ENCODE measurements at regions not wholly inside any gene's neighbourhood (a gene's known extent, or its start where the extent isn't known, plus 50 kb on each side); places are given as distances from the start of the nearest gene placed in this dataset.
A peak's percentile ranks its signal among the peaks of the same experiment; 100 is the strongest.

DNA sequence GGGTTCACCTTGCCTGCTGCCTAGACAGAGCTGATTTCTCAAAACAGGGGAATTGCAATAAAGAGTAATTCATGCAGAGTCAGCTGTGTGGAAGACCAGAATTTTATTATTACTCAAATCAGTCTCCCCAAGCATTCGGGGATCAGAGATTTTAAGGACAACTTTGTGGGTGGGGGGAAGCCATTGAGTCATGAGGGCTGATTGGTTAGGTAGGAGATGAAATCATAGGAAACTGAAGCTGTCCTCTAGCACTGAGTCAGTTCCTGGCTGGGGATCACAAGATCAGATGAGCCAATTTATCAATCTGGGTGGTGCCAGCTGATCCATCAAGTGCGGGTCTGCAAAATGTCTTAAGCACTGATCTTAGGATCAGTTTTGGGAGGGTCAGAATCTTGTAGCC, 159.1 kb upstream of the MAP1B start:
- H3K4me1 ChIP-seq = no peaks in the 10 kb centered on the region
- no peaks in the 10 kb centered on the region for H3K9me3 ChIP-seq
- no peak overlapping the region for H3K27ac ChIP-seq
- FAIRE-seq (no peak), ATAC-seq (no peak), DNase-seq (no peak)
- 89 to 95% methylated on average over 2 of the region's 2 CpGs for WGBS, 2 donors
- H3K27me3 ChIP-seq = no peaks in the 10 kb centered on the region
- intact Hi-C loops (cut with DNase I) = no loop called here
- H3K4me3 ChIP-seq = no peak overlapping the region
- no peaks in the 10 kb centered on the region for H3K36me3 ChIP-seq
- TF ChIP-seq, protein P1, sequence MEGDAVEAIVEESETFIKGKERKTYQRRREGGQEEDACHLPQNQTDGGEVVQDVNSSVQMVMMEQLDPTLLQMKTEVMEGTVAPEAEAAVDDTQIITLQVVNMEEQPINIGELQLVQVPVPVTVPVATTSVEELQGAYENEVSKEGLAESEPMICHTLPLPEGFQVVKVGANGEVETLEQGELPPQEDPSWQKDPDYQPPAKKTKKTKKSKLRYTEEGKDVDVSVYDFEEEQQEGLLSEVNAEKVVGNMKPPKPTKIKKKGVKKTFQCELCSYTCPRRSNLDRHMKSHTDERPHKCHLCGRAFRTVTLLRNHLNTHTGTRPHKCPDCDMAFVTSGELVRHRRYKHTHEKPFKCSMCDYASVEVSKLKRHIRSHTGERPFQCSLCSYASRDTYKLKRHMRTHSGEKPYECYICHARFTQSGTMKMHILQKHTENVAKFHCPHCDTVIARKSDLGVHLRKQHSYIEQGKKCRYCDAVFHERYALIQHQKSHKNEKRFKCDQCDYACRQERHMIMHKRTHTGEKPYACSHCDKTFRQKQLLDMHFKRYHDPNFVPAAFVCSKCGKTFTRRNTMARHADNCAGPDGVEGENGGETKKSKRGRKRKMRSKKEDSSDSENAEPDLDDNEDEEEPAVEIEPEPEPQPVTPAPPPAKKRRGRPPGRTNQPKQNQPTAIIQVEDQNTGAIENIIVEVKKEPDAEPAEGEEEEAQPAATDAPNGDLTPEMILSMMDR (IDR thresholded peaks at IDR 0.05) = no peak

DNA sequence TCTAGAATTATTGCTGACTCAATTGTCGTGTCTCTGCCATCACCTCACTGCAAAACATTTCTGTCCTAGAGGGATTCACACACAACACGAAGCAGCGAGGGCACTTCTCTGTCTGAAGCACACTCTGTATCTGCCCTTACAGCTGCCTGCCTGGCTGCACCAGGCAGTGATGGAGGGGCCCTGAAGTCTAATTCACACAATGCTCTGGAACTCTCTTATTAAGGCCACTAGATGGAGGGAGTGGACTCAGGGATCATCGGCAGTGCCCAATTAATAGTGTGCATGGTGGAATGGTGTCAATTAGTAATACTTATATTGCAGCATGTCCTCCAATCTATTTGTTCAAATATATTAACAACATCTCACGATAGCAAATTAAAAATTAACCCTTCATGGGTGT, 157.5 kb upstream of the MAP1B start:
- no peak for DNase-seq
- H3K4me1 ChIP-seq = no peaks in the 10 kb centered on the region
- FAIRE-seq = no peak
- intact Hi-C loops (cut with DNase I) = no loop called here
- TF ChIP-seq, protein P1 (IDR thresholded peaks at IDR 0.05) = no peak
- WGBS, 2 donors = 76 to 89% methylated on average over 5 of the region's 5 CpGs
- H3K4me3 ChIP-seq = no peak overlapping the region
- H3K36me3 ChIP-seq = no peaks in the 10 kb centered on the region
- no peak overlapping the region for H3K27ac ChIP-seq
- ATAC-seq = no peak
- no peaks in the 10 kb centered on the region for H3K27me3 ChIP-seq
- no peaks in the 10 kb centered on the region for H3K9me3 ChIP-seq

DNA sequence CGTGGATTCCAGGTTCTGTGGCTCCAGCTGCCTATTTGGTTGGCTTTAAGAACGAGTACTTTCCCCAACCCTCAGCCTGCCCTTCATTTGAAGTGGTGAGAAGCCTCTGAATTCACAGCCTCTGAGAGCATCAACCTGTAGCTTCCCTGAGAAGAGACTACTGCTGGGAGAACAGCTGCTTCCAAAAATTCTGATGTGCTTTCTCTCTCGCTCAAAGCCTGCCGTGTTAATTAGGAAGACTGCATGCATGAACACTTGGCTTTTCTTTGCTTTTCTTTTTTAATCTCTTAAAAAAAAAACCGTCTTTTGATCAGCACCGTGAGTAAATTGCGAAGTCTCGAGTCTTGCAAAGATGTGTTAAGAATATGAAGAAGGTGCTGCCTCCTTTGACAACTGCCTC, 153.4 kb upstream of the MAP1B start:
- FAIRE-seq = no peak

DNA sequence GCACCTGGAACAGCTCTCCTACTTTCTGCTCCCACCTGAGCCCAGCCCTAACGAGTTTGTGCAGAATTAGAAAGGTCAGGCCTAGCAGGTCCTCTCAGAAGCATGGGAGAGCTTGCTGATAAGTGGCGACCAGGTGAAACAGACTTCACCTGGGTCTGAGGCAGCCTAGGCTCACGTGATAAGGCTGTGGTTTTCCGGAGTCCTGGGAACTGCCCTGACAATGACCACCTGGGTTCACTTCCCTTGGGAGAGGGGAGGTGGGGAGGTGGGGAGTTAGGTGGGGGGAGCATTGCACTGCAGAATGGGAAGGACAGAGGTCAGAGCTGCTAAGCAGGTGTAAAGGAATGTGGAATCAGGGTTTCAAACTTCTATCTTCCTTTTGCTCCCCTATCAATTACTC, 152.9 kb upstream of the MAP1B start:
- ATAC-seq (peak; percentile 66 to 91 (median 84)), DNase-seq (peak in 4 of 6 donors; percentile 28 to 67 (median 40)), FAIRE-seq (no peak)
- no peaks in the 10 kb centered on the region for H3K27me3 ChIP-seq
- WGBS, 2 donors = 37% methylated on average over 4 of the region's 4 CpGs
- intact Hi-C loops (cut with DNase I) = no loop called here
- H3K9me3 ChIP-seq = no peaks in the 10 kb centered on the region
- H3K4me1 ChIP-seq = no peaks in the 10 kb centered on the region
- no peak overlapping the region for H3K27ac ChIP-seq
- TF ChIP-seq, protein P1 (IDR thresholded peaks at IDR 0.05) = no peak
- no peaks in the 10 kb centered on the region for H3K36me3 ChIP-seq
- H3K4me3 ChIP-seq = no peak overlapping the region

More for the DNA sequence above, 153.4 kb upstream of the MAP1B start:
- 83 to 84% methylated on average over 8 of the region's 8 CpGs for WGBS, 2 donors
- no peak overlapping the region for H3K27ac ChIP-seq
- no peaks in the 10 kb centered on the region for H3K9me3 ChIP-seq
- no peaks in the 10 kb centered on the region for H3K4me1 ChIP-seq
- TF ChIP-seq, protein P1 (IDR thresholded peaks at IDR 0.05) = no peak
- H3K4me3 ChIP-seq = no peak overlapping the region
- no peaks in the 10 kb centered on the region for H3K27me3 ChIP-seq
- no peaks in the 10 kb centered on the region for H3K36me3 ChIP-seq
- intact Hi-C loops (cut with DNase I) = no loop called here
- ATAC-seq (no peak), DNase-seq (no peak)

DNA sequence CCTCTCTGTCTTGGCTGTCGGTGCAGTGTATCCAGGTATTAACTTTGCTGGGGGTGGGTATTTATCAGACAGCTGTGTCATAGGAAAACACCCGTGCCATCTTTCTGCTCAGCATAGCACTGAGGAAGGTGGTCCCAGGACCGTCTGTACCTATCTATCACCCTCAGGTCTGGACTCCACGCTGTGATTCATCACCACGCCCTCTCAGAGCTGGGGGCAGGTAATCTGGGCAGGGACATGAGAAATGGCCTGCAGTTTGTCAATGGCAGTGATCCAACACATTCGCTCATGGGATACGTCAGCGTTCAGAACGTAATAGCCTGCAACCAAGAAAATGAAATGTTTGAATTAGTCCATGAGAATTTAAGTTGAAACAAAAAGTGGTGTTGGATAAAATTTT, 151.6 kb upstream of the MAP1B start:
- no peaks in the 10 kb centered on the region for H3K27me3 ChIP-seq
- ATAC-seq (peak in 3 of 4 donors; percentile 56 to 74 (median 65)), DNase-seq (peak in 1 of 6 donors; percentile 39), FAIRE-seq (no peak)
- WGBS, 2 donors = 71 to 81% methylated on average over 9 of the region's 9 CpGs
- no peaks in the 10 kb centered on the region for H3K4me1 ChIP-seq
- H3K36me3 ChIP-seq = no peaks in the 10 kb centered on the region
- no peak overlapping the region for H3K4me3 ChIP-seq
- no peaks in the 10 kb centered on the region for H3K9me3 ChIP-seq
- no peak overlapping the region for H3K27ac ChIP-seq
- intact Hi-C loops (cut with DNase I) = no loop called here
- TF ChIP-seq, protein P1 (IDR thresholded peaks at IDR 0.05) = no peak

Measured in pancreas (tissue), 10 donors.